HCT116 (cell line): ENCODE measurements at regions not wholly inside any gene's neighbourhood (a gene's known extent, or its start where the extent isn't known, plus 50 kb on each side); places are given as distances from the start of the nearest gene placed in this dataset.

Source experiments
- ATAC-seq: fragments of 200-7000 bp; cut with Tn5 transposase; 2 replicates; pipeline ENCODE4 v1.9.1; 2020; ENCODE audit warnings: mild to moderate bottlenecking, moderate library complexity
- BruUV-seq: library from RNA; stranded (reverse); fragments of 400-500 nt; replicated peaks from 2 replicates; lab custom pipeline; 2021; lab: Mats Ljungman, UMichigan
- CTCF ChIA-PET: fragments of 300-600 bp; sonication (Branson Sonifier 250); formaldehyde crosslinking; loops from one replicate; lab custom pipeline; 2021; ENCODE audit warnings: antibody characterized with exemption; lab: Charles Lee
- POLR2A ChIA-PET: fragments of 300-600, 350-600 bp; sonication (Branson Sonifier 250); formaldehyde crosslinking; loops from one replicate; lab custom pipeline; 2021; ENCODE audit warnings: antibody characterized with exemption; lab: Charles Lee
- RAD21 ChIA-PET, 2 experiments: fragments of 300-600 bp; sonication (Branson Sonifier 250); formaldehyde crosslinking; loops; one replicate each; lab custom pipeline; 2023; ENCODE audit warnings: low total read pairs in 2 of 2; ENCODE audit not compliant: uncharacterized antibody in 2 of 2, unreplicated experiment in 2 of 2, low non-redundant PET in 1 of 2; lab: Charles Lee
- DNase-seq: peaks from one replicate; pipeline ENCODE4 v3.0.0-alpha.2; 2010; ENCODE audit warnings: low read depth, low spot score
- H2AFZ ChIP-seq: fragments of 200-600 bp; shearing (Covaris generic), sonication (generic); 2 replicates; pipeline ENCODE4 v1.6.1; 2017; ENCODE audit warnings: low read depth, mixed run types, mixed read lengths, antibody characterized with exemption, low read length; ENCODE audit not compliant: poor library complexity, severe bottlenecking
- H3K27ac ChIP-seq: 2 replicates; pipeline ENCODE4 v1.5.1; 2012; ENCODE audit warnings: low read depth, low read length
- H3K27me3 ChIP-seq: fragments of 200-600 bp; sonication (generic); 2 replicates; pipeline ENCODE4 v1.6.1; 2016; ENCODE audit warnings: mixed run types, low read length, mixed read lengths; ENCODE audit not compliant: insufficient read depth
- H3K36me3 ChIP-seq, 2 experiments: fragments of 200-500 bp in 1 of 2; fragments of 200-600 bp in 1 of 2; sonication (Bioruptor generic) in 1 of 2; sonication (generic) in 1 of 2; 2 replicates each; pipeline versions ENCODE4 v1.5.1 to v1.6.1; 2014 to 2016; ENCODE audit warnings: low read length in 2 of 2, inconsistent platforms in 1 of 2, mixed read lengths in 1 of 2, mixed run types in 1 of 2; ENCODE audit not compliant: insufficient read depth in 2 of 2, control insufficient read depth in 1 of 2
- H3K4me1 ChIP-seq, 2 experiments: fragments of 200-600 bp in 1 of 2; sonication (generic) in 1 of 2; 2 replicates each; pipeline versions ENCODE4 v1.5.1 to v1.6.1; 2012 to 2017; ENCODE audit warnings: low read length in 2 of 2, inconsistent platforms in 1 of 2, mild to moderate bottlenecking in 1 of 2, mixed read lengths in 1 of 2, mixed run types in 1 of 2, moderate library complexity in 1 of 2; ENCODE audit not compliant: insufficient read depth in 2 of 2, control insufficient read depth in 1 of 2
- H3K4me2 ChIP-seq: fragments of 200-600 bp; sonication (generic); 2 replicates; pipeline ENCODE4 v1.6.1; 2017; ENCODE audit warnings: mixed run types, low read length, mixed read lengths
- H3K4me3 ChIP-seq, 2 experiments: fragments of 200-600 bp in 1 of 2; sonication (generic) in 1 of 2; replicated peaks in 1 of 2; 2 replicates each; pipeline ENCODE4 v1.5.1; 2011 to 2016; ENCODE audit warnings: low read length in 2 of 2, control low read depth in 1 of 2, low read depth in 1 of 2, mild to moderate bottlenecking in 1 of 2, mixed read lengths in 1 of 2, mixed run types in 1 of 2
- H3K79me2 ChIP-seq: fragments of 200-600 bp; sonication (generic); 2 replicates; pipeline ENCODE4 v1.6.1; 2017; ENCODE audit warnings: mild to moderate bottlenecking, mixed run types, low read length, moderate library complexity, mixed read lengths; ENCODE audit not compliant: insufficient read depth
- H3K9ac ChIP-seq: fragments of 200-600 bp; sonication (generic); 2 replicates; pipeline ENCODE4 v1.6.1; 2016; ENCODE audit warnings: low read length, mixed read lengths
- H3K9me2 ChIP-seq: fragments of 200-600 bp; sonication (generic), shearing (Covaris generic); 2 replicates; pipeline ENCODE4 v1.6.1; 2017; ENCODE audit warnings: mixed run types, mild to moderate bottlenecking, moderate library complexity; ENCODE audit not compliant: insufficient read depth
- H3K9me3 ChIP-seq, 2 experiments: fragments of 200-500 bp in 1 of 2; fragments of 200-600 bp in 1 of 2; sonication (Bioruptor generic) in 1 of 2; sonication (generic) in 1 of 2; 2 replicates each; pipeline ENCODE4 v1.6.1; 2014 to 2017; ENCODE audit warnings: low read length in 2 of 2, mixed read lengths in 2 of 2, inconsistent platforms in 1 of 2, low read depth in 1 of 2, mild to moderate bottlenecking in 1 of 2, mixed run types in 1 of 2, moderate library complexity in 1 of 2; ENCODE audit not compliant: control insufficient read depth in 1 of 2, insufficient read depth in 1 of 2
- H4K20me1 ChIP-seq: fragments of 200-600 bp; sonication (generic), shearing (Covaris generic); 2 replicates; pipeline ENCODE4 v1.6.1; 2017; ENCODE audit warnings: mixed run types, mild to moderate bottlenecking, moderate library complexity; ENCODE audit not compliant: insufficient read depth
- EGR1 ChIP-seq: IDR thresholded peaks from 2 replicates; pipeline ENCODE4 v1.6.1; 2012; ENCODE audit warnings: low read depth
- JUND ChIP-seq: IDR thresholded peaks from 2 replicates; pipeline ENCODE4 v1.6.1; 2012
- intact Hi-C: fragments of 100-400 bp; cut with micrococcal nuclease; formaldehyde crosslinking; loops from 2 replicates; pipeline ENCODE4 v1.10.0; 2022
- TF ChIP-seq, protein P1 (sequence below): IDR thresholded peaks from 2 replicates; pipeline ENCODE4 v1.6.1; 2011; ENCODE audit warnings: mild to moderate bottlenecking, low read length, moderate library complexity; ENCODE audit not compliant: insufficient replicate concordance; ENCODE audit errors: extremely low read depth

- TF ChIP-seq, protein P1, sequence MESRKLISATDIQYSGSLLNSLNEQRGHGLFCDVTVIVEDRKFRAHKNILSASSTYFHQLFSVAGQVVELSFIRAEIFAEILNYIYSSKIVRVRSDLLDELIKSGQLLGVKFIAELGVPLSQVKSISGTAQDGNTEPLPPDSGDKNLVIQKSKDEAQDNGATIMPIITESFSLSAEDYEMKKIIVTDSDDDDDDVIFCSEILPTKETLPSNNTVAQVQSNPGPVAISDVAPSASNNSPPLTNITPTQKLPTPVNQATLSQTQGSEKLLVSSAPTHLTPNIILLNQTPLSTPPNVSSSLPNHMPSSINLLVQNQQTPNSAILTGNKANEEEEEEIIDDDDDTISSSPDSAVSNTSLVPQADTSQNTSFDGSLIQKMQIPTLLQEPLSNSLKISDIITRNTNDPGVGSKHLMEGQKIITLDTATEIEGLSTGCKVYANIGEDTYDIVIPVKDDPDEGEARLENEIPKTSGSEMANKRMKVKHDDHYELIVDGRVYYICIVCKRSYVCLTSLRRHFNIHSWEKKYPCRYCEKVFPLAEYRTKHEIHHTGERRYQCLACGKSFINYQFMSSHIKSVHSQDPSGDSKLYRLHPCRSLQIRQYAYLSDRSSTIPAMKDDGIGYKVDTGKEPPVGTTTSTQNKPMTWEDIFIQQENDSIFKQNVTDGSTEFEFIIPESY: no peak
- no peak for TF ChIP-seq EGR1
Measured at GRCh38 chr2:239692362-239692851, 291.6 kb upstream of the HDAC4 start (continued).

DNA sequence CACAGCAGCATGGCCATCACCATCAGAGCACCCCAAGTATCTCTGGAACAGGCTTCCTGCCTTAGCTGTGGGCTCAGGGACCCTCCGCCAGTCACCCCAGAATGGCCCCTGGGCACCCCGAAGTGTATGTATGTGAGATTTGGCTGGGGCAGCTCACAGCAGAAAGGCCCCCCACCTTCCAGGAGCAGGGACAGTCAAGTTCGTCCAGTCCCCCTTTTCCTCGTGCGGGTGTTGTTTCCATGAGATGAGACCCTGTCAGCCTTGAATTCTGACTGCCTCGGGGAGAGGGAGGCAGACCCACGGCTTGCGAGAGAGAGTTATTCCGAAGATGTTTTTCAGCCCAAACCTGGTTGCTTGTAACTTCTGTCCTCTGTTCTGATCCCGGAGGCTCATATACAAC is 290.9 kb upstream of the HDAC4 start:
- Histone ChIP-seq H3K27ac (no peak overlapping the region), H3K27me3 (peaks cover 22% of the 10 kb centered on the region), H3K9me2 (no peaks in the 10 kb centered on the region), H3K79me2 (no peaks in the 10 kb centered on the region), H3K36me3 (no peaks in the 10 kb centered on the region), H3K4me1 (no peaks in the 10 kb centered on the region), H2AFZ (no peak overlapping the region), H3K9ac (no peak overlapping the region), H4K20me1 (no peaks in the 10 kb centered on the region), H3K9me3 (no peaks in the 10 kb centered on the region), H3K4me3 (no peak overlapping the region), H3K4me2 (no peak overlapping the region)
- DNase-seq (no peak), ATAC-seq (no peak)
- no TSS peak for BruUV-seq
- intact Hi-C loops: no loop called here
- ChIA-PET RAD21 (no interaction called here), POLR2A (no interaction called here), CTCF (no interaction called here)
- TF ChIP-seq JUND: no peak
- TF ChIP-seq, protein P1: no peak
